ENCODE measurements at regions not wholly inside any gene's neighbourhood (a gene's known extent, or its start where the extent isn't known, plus 50 kb on each side); places are given as distances from the start of the nearest gene placed in this dataset.

DNA sequence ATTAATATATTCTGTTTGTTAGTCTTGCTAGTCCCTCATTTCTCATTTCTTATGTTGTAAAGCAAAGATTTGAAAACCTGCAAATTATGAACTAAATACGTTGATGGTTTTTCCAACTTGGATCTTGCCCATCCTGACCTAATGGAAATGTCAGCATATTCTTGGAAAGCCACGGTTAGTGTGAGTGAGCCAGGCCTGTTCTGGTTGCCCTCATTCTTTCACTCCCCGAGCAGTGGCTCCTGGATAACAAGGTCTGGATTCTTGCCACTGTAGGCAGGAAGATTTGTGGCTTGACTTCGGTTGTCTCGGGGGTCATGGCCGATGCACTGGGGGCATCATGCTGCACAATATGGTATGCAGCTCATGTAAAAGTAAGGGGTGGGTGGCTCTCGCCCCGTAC lies 359.1 kb downstream of the MEIS1 start:
- Histone ChIP-seq H2AFZ (ENCODE audit: insufficient read depth, low read depth, low read length, poor library complexity, severe bottlenecking) (no peak overlapping the region), H3K9ac (ENCODE audit: low read length) (no peak overlapping the region), H3K4me3 (ENCODE audit: control extremely low read depth in 1 of 5, extremely low read depth in 1 of 5, insufficient read depth in 1 of 5, low read depth in 2 of 5, low read length in 4 of 5) (no peak overlapping the region), H3K79me2 (ENCODE audit: control insufficient read depth, insufficient read depth, low read length) (no peaks in the 10 kb centered on the region), H3K4me2 (replicated peaks; ENCODE audit: low read depth, low read length, poor library complexity, severe bottlenecking) (no peak overlapping the region), H3K4me1 (ENCODE audit: control insufficient read depth in 2 of 2, insufficient read depth in 2 of 2, low read length in 2 of 2) (no peaks in the 10 kb centered on the region), H4K20me1 (ENCODE audit: control insufficient read depth, insufficient read depth, low read length, poor library complexity, severe bottlenecking) (no peaks in the 10 kb centered on the region), H3K36me3 (replicated peaks in 1 of 2; ENCODE audit: control extremely low read depth in 1 of 2, control insufficient read depth in 1 of 2, extremely low read depth in 1 of 2, insufficient read depth in 2 of 2, low read length in 1 of 2) (no peaks in the 10 kb centered on the region), H3K27me3 (replicated peaks in 1 of 4; ENCODE audit: control extremely low read depth in 1 of 4, control insufficient read depth in 3 of 4, insufficient read depth in 4 of 4, low read length in 3 of 4) (no peaks in the 10 kb centered on the region), H3K27ac (ENCODE audit: low read length in 2 of 2) (no peak overlapping the region), H3K9me3 (ENCODE audit: control extremely low read depth in 1 of 3, control insufficient read depth in 2 of 3, insufficient read depth in 1 of 3, low read length in 2 of 3) (no peaks in the 10 kb centered on the region)
- ChIA-PET CTCF (no interaction called here), POLR2A (no interaction called here)
- intact Hi-C loops (cut with micrococcal nuclease), result no loop called here
- DNase-seq (no peak), ATAC-seq (ENCODE audit: low read depth) (no peak)
- Mint-ChIP-seq H3K4me3 (no peak overlapping the region), H3K9me3 (ENCODE audit: insufficient read depth) (no peaks in the 10 kb centered on the region), H3K27me3 (no peaks in the 10 kb centered on the region), H3K27ac (no peak overlapping the region), H3K4me1 (no peaks in the 10 kb centered on the region)
- TF ChIP-seq, protein P1, sequence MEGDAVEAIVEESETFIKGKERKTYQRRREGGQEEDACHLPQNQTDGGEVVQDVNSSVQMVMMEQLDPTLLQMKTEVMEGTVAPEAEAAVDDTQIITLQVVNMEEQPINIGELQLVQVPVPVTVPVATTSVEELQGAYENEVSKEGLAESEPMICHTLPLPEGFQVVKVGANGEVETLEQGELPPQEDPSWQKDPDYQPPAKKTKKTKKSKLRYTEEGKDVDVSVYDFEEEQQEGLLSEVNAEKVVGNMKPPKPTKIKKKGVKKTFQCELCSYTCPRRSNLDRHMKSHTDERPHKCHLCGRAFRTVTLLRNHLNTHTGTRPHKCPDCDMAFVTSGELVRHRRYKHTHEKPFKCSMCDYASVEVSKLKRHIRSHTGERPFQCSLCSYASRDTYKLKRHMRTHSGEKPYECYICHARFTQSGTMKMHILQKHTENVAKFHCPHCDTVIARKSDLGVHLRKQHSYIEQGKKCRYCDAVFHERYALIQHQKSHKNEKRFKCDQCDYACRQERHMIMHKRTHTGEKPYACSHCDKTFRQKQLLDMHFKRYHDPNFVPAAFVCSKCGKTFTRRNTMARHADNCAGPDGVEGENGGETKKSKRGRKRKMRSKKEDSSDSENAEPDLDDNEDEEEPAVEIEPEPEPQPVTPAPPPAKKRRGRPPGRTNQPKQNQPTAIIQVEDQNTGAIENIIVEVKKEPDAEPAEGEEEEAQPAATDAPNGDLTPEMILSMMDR (IDR thresholded peaks at IDR 0.05), result no peak
- TF ChIP-seq EZH2 (IDR thresholded peaks at IDR 0.05; ENCODE audit: borderline replicate concordance, insufficient read depth, low read depth, low read length, poor library complexity, severe bottlenecking), result no peak
- WGBS (ENCODE audit: insufficient coverage), result 85% methylated on average over 3 of the region's 8 CpGs

DNA sequence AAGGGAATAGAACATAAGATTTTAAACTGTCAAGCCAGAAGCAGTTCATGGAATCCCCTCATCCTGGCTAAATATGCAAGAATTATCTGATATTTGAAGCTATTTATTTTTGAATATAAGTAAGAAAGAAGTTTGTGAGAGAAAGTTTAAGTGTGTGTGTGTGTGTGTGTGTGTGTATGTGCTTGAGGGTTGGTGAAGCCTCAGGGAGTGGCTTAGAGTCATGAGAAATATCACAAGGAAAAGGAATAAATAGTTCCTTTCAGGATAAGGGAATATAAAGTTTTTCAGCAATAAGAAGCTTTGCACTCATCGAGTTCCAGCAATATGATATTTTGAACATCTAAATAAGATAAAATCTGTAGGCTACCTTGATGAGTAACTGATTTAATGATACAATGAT lies 359.6 kb downstream of the MEIS1 start:
- DNase-seq, result no peak
- TF ChIP-seq EZH2 (IDR thresholded peaks at IDR 0.05; ENCODE audit: borderline replicate concordance, insufficient read depth, low read depth, low read length, poor library complexity, severe bottlenecking), result no peak
- TF ChIP-seq, protein P1 (IDR thresholded peaks at IDR 0.05), result no peak
- Mint-ChIP-seq H3K27me3 (no peaks in the 10 kb centered on the region), H3K27ac (no peak overlapping the region), H3K9me3 (ENCODE audit: insufficient read depth) (no peaks in the 10 kb centered on the region), H3K4me1 (no peaks in the 10 kb centered on the region), H3K4me3 (no peak overlapping the region)
- Histone ChIP-seq H3K4me3 (ENCODE audit: control extremely low read depth in 1 of 5, extremely low read depth in 1 of 5, insufficient read depth in 1 of 5, low read depth in 2 of 5, low read length in 4 of 5) (no peak overlapping the region), H2AFZ (ENCODE audit: insufficient read depth, low read depth, low read length, poor library complexity, severe bottlenecking) (no peak overlapping the region), H3K9me3 (ENCODE audit: control extremely low read depth in 1 of 3, control insufficient read depth in 2 of 3, insufficient read depth in 1 of 3, low read length in 2 of 3) (no peaks in the 10 kb centered on the region), H3K4me1 (ENCODE audit: control insufficient read depth in 2 of 2, insufficient read depth in 2 of 2, low read length in 2 of 2) (no peaks in the 10 kb centered on the region), H3K79me2 (ENCODE audit: control insufficient read depth, insufficient read depth, low read length) (no peaks in the 10 kb centered on the region), H3K36me3 (replicated peaks in 1 of 2; ENCODE audit: control extremely low read depth in 1 of 2, control insufficient read depth in 1 of 2, extremely low read depth in 1 of 2, insufficient read depth in 2 of 2, low read length in 1 of 2) (no peaks in the 10 kb centered on the region), H3K27ac (ENCODE audit: low read length in 2 of 2) (no peak overlapping the region), H3K9ac (ENCODE audit: low read length) (no peak overlapping the region), H4K20me1 (ENCODE audit: control insufficient read depth, insufficient read depth, low read length, poor library complexity, severe bottlenecking) (no peaks in the 10 kb centered on the region), H3K27me3 (replicated peaks in 1 of 4; ENCODE audit: control extremely low read depth in 1 of 4, control insufficient read depth in 3 of 4, insufficient read depth in 4 of 4, low read length in 3 of 4) (no peaks in the 10 kb centered on the region), H3K4me2 (replicated peaks; ENCODE audit: low read depth, low read length, poor library complexity, severe bottlenecking) (no peak overlapping the region)
- ATAC-seq (ENCODE audit: low read depth), result no peak
- CTCF ChIA-PET, result no interaction called here
- POLR2A ChIA-PET, result no interaction called here
- no CpG with 5 or more reads among the region's 1 CpG for WGBS (ENCODE audit: insufficient coverage)
- intact Hi-C loops (cut with micrococcal nuclease), result no loop called here
